GM23248 (cell line): ENCODE measurements at regions not wholly inside any gene's neighbourhood (a gene's known extent, or its start where the extent isn't known, plus 50 kb on each side); places are given as distances from the start of the nearest gene placed in this dataset.
A peak's percentile ranks its signal among the peaks of the same experiment; 100 is the strongest.

Experiments used
- DNase-seq: peaks from one replicate; pipeline ENCODE4 v3.0.0-alpha.2; 2015
- H2AFZ ChIP-seq: fragments of 200-600 bp; sonication (generic); 2 replicates; pipeline ENCODE4 v1.6.1; 2016; ENCODE audit warnings: antibody characterized with exemption
- H3F3A ChIP-seq: fragments of 200-600 bp; sonication (generic); 2 replicates; pipeline ENCODE4 v1.6.1; 2016; ENCODE audit warnings: mild to moderate bottlenecking, antibody characterized with exemption, mixed run types; ENCODE audit not compliant: insufficient read depth
- H3K27ac ChIP-seq: fragments of 200-600 bp; sonication (generic); 2 replicates; pipeline ENCODE4 v1.5.1; 2016; ENCODE audit warnings: mild to moderate bottlenecking
- H3K27me3 ChIP-seq: fragments of 200-600 bp; sonication (generic); replicated peaks from 2 replicates; pipeline ENCODE4 v1.6.1; 2016; ENCODE audit warnings: mild to moderate bottlenecking; ENCODE audit not compliant: insufficient read depth
- H3K36me3 ChIP-seq: fragments of 200-600 bp; sonication (generic); 2 replicates; pipeline ENCODE4 v1.6.1; 2016; ENCODE audit warnings: low read depth, mild to moderate bottlenecking
- H3K4me1 ChIP-seq: fragments of 200-600 bp; sonication (generic); 2 replicates; pipeline ENCODE4 v1.6.1; 2016; ENCODE audit warnings: mild to moderate bottlenecking; ENCODE audit not compliant: insufficient read depth
- H3K4me2 ChIP-seq: fragments of 200-600 bp; sonication (generic); one replicate; pipeline ENCODE4 v1.6.1; 2016; ENCODE audit warnings: mild to moderate bottlenecking; ENCODE audit not compliant: unreplicated experiment
- H3K4me3 ChIP-seq: fragments of 200-600 bp; sonication (generic); 2 replicates; pipeline ENCODE4 v1.5.1; 2016; ENCODE audit warnings: mild to moderate bottlenecking
- H3K79me2 ChIP-seq: fragments of 200-600 bp; sonication (generic); 2 replicates; pipeline ENCODE4 v1.6.1; 2016; ENCODE audit warnings: mild to moderate bottlenecking; ENCODE audit not compliant: insufficient read depth
- H3K9ac ChIP-seq: fragments of 200-600 bp; sonication (generic); 2 replicates; pipeline ENCODE4 v1.6.1; 2016; ENCODE audit warnings: mild to moderate bottlenecking
- H3K9me2 ChIP-seq: fragments of 200-600 bp; sonication (generic); 2 replicates; pipeline ENCODE4 v1.6.1; 2016; ENCODE audit warnings: mixed run types, mild to moderate bottlenecking, moderate library complexity; ENCODE audit not compliant: insufficient read depth
- H3K9me3 ChIP-seq: fragments of 200-600 bp; sonication (generic); one replicate; pipeline ENCODE4 v1.6.1; 2017; ENCODE audit warnings: low read depth
- H4K20me1 ChIP-seq: fragments of 200-600 bp; sonication (generic); 2 replicates; pipeline ENCODE4 v1.6.0; 2016; ENCODE audit not compliant: insufficient read depth
- EZH2 ChIP-seq: fragments of 200-600 bp; sonication (generic); IDR thresholded peaks from 2 replicates; pipeline ENCODE4 v1.6.1; 2018; ENCODE audit warnings: antibody characterized with exemption, mild to moderate bottlenecking; ENCODE audit not compliant: insufficient read depth, poor library complexity, severe bottlenecking
- EZH2phosphoT487 ChIP-seq: fragments of 200-600 bp; sonication (generic); IDR thresholded peaks from 2 replicates; pipeline ENCODE4 v1.6.1; 2018; ENCODE audit warnings: antibody characterized with exemption, moderate library complexity, mild to moderate bottlenecking, low read depth; ENCODE audit not compliant: insufficient read depth
- WGBS, 2 experiments: methylation state at CpG; one replicate each; pipeline ENCODE4 v1.1.6; 2015 to 2017; ENCODE audit warnings: low lambda C conversion rate in 2 of 2, low coverage in 1 of 2; ENCODE audit errors: missing lambda C conversion rate in 2 of 2; 5-methylcytosine and 5-hydroxymethylcytosine counted together
- in situ Hi-C: fragments of 300-500 bp; cut with MboI; formaldehyde crosslinking; loops from 2 replicates; pipeline ENCODE4 v1.15.0; 2020

DNA sequence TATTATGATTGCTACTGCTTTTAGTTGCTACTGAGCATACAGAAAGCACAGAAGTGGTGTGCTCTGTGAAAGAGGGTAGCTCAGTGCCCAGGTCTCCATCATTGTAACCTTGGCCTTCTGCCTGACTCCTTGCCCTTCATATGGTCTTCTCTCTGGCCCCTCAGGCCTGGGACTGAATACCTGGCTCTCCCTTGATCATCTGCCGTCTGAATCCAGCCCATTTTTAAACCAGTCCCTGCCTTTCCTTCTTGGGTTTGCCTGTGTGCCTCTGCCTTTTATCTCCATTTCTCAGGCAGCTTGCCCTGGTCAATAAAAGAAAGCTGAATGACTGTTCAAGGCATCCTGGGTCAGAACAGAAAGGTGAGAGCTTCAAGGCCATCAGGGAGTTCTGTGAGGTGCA, 109.1 kb upstream of the ZNF438 start:
- H2AFZ ChIP-seq, result no peak overlapping the region
- H3K27ac ChIP-seq, result no peak overlapping the region
- TF ChIP-seq EZH2phosphoT487 (no peak), EZH2 (no peak)
- no peak overlapping the region for H3K4me2 ChIP-seq
- 78 to 87% methylated on average over 1 of the region's 1 CpG for WGBS, 2 experiments
- H3K4me3 ChIP-seq, result no peak overlapping the region
- H4K20me1 ChIP-seq, result no peaks in the 10 kb centered on the region
- H3K9me2 ChIP-seq, result no peaks in the 10 kb centered on the region
- H3K9me3 ChIP-seq, result no peaks in the 10 kb centered on the region
- H3K79me2 ChIP-seq, result no peaks in the 10 kb centered on the region
- peaks cover 31% of the 10 kb centered on the region for H3F3A ChIP-seq
- H3K27me3 ChIP-seq, result no peaks in the 10 kb centered on the region
- DNase-seq, result no peak
- peaks cover 24% of the 10 kb centered on the region for H3K4me1 ChIP-seq
- in situ Hi-C loops, result no loop called here
- no peak overlapping the region for H3K9ac ChIP-seq
- no peaks in the 10 kb centered on the region for H3K36me3 ChIP-seq

DNA sequence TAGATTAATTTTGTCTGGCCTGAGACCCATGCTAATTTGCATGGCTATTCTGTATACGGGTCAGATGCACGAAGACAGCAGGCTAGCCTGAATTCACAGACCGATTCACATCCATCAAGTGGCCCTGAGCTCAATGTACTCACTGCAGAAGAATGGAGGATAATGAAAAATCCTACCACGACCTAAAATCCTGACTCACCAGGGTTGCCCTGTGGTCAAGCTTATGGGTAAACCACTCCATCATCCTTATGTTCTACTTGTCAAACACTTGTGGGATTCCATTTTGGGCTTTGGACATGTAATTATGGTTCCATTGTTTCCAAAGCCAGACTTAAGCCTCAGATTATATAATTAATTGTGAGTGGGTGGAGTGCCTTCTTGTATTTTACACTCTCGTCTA, 110.4 kb upstream of the ZNF438 start:
- Histone ChIP-seq H3K9me2 (no peaks in the 10 kb centered on the region), H3K36me3 (no peaks in the 10 kb centered on the region), H3K4me2 (peak overlapping the region; percentile 16), H3K27me3 (no peaks in the 10 kb centered on the region), H3K27ac (peak overlapping the region; percentile 34), H3K4me1 (peaks cover 25% of the 10 kb centered on the region), H3F3A (peaks cover 22% of the 10 kb centered on the region), H2AFZ (no peak overlapping the region), H3K4me3 (no peak overlapping the region), H3K9ac (no peak overlapping the region), H4K20me1 (no peaks in the 10 kb centered on the region), H3K79me2 (no peaks in the 10 kb centered on the region), H3K9me3 (no peaks in the 10 kb centered on the region)
- WGBS, 2 experiments, result 32 to 37% methylated on average over 5 of the region's 5 CpGs
- no peak for TF ChIP-seq EZH2
- TF ChIP-seq EZH2phosphoT487, result no peak
- in situ Hi-C loops, result no loop called here
- peak; percentile 82 for DNase-seq

DNA sequence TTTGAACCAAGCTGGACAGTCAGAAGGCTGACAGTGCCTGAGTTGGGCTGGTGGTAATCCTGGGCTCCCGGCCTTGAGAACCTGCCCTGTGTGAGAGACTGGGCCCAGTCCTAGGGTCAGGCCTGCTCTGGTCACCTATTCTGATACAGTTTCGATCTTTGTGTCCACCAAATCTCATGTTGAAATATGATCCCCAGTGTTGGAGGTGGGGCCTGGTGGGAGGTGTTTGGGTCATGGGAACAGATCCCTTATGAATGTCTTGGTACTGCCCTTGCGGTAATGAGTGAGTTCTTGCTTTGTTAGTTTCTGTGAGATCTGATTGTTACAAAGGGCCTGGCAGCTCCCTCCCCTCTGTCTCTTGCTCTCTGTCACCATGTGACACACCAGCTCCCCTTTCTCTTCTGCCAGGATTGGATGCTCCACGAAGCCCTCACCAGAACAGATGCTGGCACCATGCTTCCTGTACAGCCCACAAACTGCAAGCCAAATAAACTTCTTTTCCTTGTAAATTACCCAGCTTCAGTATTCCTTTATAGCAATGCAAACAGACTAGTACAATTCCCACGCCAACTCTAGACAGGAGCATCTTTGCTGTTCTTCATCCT, 111.8 kb upstream of the ZNF438 start:
- Histone ChIP-seq H3K4me3 (no peak overlapping the region), H3K27ac (no peak overlapping the region), H3K9me2 (no peaks in the 10 kb centered on the region), H3F3A (peaks cover 24% of the 10 kb centered on the region), H2AFZ (no peak overlapping the region), H3K9ac (no peak overlapping the region), H3K4me2 (no peak overlapping the region), H3K27me3 (no peaks in the 10 kb centered on the region), H4K20me1 (no peaks in the 10 kb centered on the region), H3K9me3 (no peaks in the 10 kb centered on the region), H3K36me3 (no peaks in the 10 kb centered on the region), H3K4me1 (peaks cover 26% of the 10 kb centered on the region), H3K79me2 (no peaks in the 10 kb centered on the region)
- TF ChIP-seq EZH2, result no peak
- TF ChIP-seq EZH2phosphoT487, result no peak
- DNase-seq, result no peak
- in situ Hi-C loops, result no loop called here
- 76 to 82% methylated on average over 5 of the region's 5 CpGs for WGBS, 2 experiments

DNA sequence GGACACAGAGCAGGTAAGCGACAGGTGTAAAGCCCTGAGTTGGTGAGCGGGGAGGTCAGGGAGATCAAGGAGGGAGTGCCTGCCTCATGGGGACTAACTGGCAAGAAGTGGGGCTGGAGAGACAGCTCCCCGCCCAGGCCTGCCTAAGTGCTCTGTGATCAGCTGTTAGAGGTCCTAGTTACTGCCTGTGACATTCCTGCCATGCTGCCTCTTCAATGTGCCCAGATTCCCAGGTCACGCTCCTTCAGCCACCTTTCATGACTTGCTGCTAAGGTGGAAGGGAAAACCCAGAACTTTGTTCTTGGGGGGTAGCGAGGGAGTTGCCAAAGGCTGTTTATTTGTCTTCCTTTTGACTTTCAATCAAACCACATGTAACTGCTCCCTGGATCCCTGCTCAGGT, 114.3 kb upstream of the ZNF438 start:
- H2AFZ ChIP-seq, result no peak overlapping the region
- TF ChIP-seq EZH2, result no peak
- TF ChIP-seq EZH2phosphoT487, result no peak

More for the DNA sequence above, 114.3 kb upstream of the ZNF438 start:
- H3K79me2 ChIP-seq, result no peaks in the 10 kb centered on the region
- no peaks in the 10 kb centered on the region for H3K27me3 ChIP-seq
- H3K36me3 ChIP-seq, result no peaks in the 10 kb centered on the region
- no peak overlapping the region for H3K27ac ChIP-seq
- WGBS, 2 experiments, result 83 to 89% methylated on average over 5 of the region's 5 CpGs
- no peak for DNase-seq
- no peaks in the 10 kb centered on the region for H4K20me1 ChIP-seq
- H3K4me1 ChIP-seq, result peaks cover 26% of the 10 kb centered on the region
- H3F3A ChIP-seq, result peaks cover 24% of the 10 kb centered on the region
- H3K9ac ChIP-seq, result no peak overlapping the region
- H3K9me2 ChIP-seq, result no peaks in the 10 kb centered on the region
- H3K4me3 ChIP-seq, result no peak overlapping the region
- no peaks in the 10 kb centered on the region for H3K9me3 ChIP-seq
- in situ Hi-C loops, result no loop called here
- no peak overlapping the region for H3K4me2 ChIP-seq
